Left lobe of liver (tissue), 2 donors: ENCODE measurements at regions not wholly inside any gene's neighbourhood (a gene's known extent, or its start where the extent isn't known, plus 50 kb on each side); places are given as distances from the start of the nearest gene placed in this dataset.

Experiments used
- ATAC-seq: fragments of 200-7000 bp; cut with Tn5 transposase; one replicate; pipeline ENCODE4 v1.9.1; 2020; ENCODE audit warnings: mild to moderate bottlenecking, moderate library complexity
- DNase-seq: peaks from one replicate; pipeline ENCODE4 v3.0.0-alpha.2; 2020; ENCODE audit warnings: low spot score
- donor health status: DM: no; HTN: no; CAD: no; lungs with moderate emphysema.
- donor health status: DM: no; HTN: yes; CAD: no.

- DNase-seq, result no peak
- no peak for ATAC-seq
These were observed 126.9 kb upstream of the TENT5D start for GRCh38 chrX:80293354-80293753.

- ATAC-seq, result no peak
- DNase-seq, result no peak
These were observed 114.2 kb upstream of the TENT5D start for GRCh38 chrX:80306007-80306406.

- DNase-seq (no peak), ATAC-seq (no peak)
These were observed 107.8 kb upstream of the TENT5D start for GRCh38 chrX:80312448-80312847.

GRCh38 chrX:80316526-80316925 lies 103.7 kb upstream of the TENT5D start:
- ATAC-seq, result no peak
- no peak for DNase-seq

GRCh38 chrX:80317646-80318045 lies 102.6 kb upstream of the TENT5D start:
- no peak for DNase-seq
- no peak for ATAC-seq

- ATAC-seq (no peak), DNase-seq (no peak)
These were observed 89.0 kb upstream of the TENT5D start for GRCh38 chrX:80331285-80331684.

- ATAC-seq (no peak), DNase-seq (no peak)
These were observed 85.7 kb upstream of the TENT5D start for GRCh38 chrX:80334583-80334982.

GRCh38 chrX:80335062-80335830 lies 85.0 kb upstream of the TENT5D start:
- DNase-seq, result no peak
- no peak for ATAC-seq

GRCh38 chrX:80354966-80355465 lies 65.2 kb upstream of the TENT5D start:
- ATAC-seq (no peak), DNase-seq (no peak)
